Stomach (tissue), 4 donors: ENCODE measurements at regions not wholly inside any gene's neighbourhood (a gene's known extent, or its start where the extent isn't known, plus 50 kb on each side); places are given as distances from the start of the nearest gene placed in this dataset.

ENCODE experiments used
- POLR2A ChIP-seq, 4 donors: fragments of 450-650 bp; IDR thresholded peaks; one replicate each; pipeline ENCODE4 v1.6.1; 2016; ENCODE audit warnings: antibody characterized with exemption in 4 of 4, control low read depth in 2 of 4, mild to moderate bottlenecking in 1 of 4, moderate library complexity in 1 of 4
- POLR2AphosphoS5 ChIP-seq, 3 donors: sonication (generic); formaldehyde crosslinking; IDR thresholded peaks; one replicate each; pipeline ENCODE4 v1.6.1; 2016; ENCODE audit warnings: antibody characterized with exemption in 3 of 3

DNA sequence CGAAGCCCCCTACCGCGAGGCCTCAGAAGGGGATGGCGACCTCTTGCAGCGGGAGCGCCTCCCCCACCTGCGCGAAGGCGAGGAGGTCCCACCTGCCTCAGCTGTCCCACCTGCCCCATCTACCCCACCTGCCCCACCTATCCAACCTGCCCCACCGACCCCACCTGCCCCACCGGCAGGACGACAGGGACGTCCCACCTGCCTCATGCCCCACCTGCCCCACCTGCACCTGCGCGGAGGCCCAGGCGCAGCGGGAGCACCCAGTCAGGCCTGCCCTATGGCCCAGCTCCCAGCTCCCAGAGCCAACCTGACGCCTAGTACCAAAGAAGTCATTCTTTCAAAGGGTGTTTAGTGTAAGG lies 489.1 kb upstream of the SMIM21 start:
- TF ChIP-seq POLR2A (IDR thresholded peaks at IDR 0.05) (no peak), POLR2AphosphoS5 (IDR thresholded peaks at IDR 0.05) (no peak)
